Erythroblast (primary cell): ENCODE measurements at regions not wholly inside any gene's neighbourhood (a gene's known extent, or its start where the extent isn't known, plus 50 kb on each side); places are given as distances from the start of the nearest gene placed in this dataset.

ENCODE experiments used
- GATA1 ChIP-seq: IDR thresholded peaks from 2 replicates; pipeline ENCODE4 v1.6.1; 2011; ENCODE audit warnings: low read depth, mild to moderate bottlenecking, control low read depth, low read length, moderate library complexity
- POLR2A ChIP-seq: IDR thresholded peaks from 2 replicates; pipeline ENCODE4 v1.6.1; 2011; ENCODE audit warnings: mild to moderate bottlenecking, low read length

- no peak for TF ChIP-seq POLR2A
- TF ChIP-seq GATA1, result no peak
These were observed 105.5 kb upstream of the TARDBP start for GRCh38 chr1:10906866-10907519.
